Mucosa of rectum (tissue), 2 donors: ENCODE measurements at regions not wholly inside any gene's neighbourhood (a gene's known extent, or its start where the extent isn't known, plus 50 kb on each side); places are given as distances from the start of the nearest gene placed in this dataset.
"Not testable (repeated sequence)": the region's sequence is repeated elsewhere in the genome, so short reads cannot be mapped to it uniquely, and the experiment has no call there.

Source experiments
- H3K27ac ChIP-seq, 2 donors: one replicate each; pipeline ENCODE4 v1.7.0; 2013; ENCODE audit warnings: inconsistent platforms in 2 of 2, low read depth in 2 of 2, low read length in 2 of 2
- H3K27me3 ChIP-seq, 2 donors: one replicate each; pipeline ENCODE4 v1.7.0; 2013; ENCODE audit warnings: low read length in 2 of 2; ENCODE audit not compliant: control insufficient read depth in 2 of 2, insufficient read depth in 2 of 2
- H3K36me3 ChIP-seq, 2 donors: one replicate each; pipeline ENCODE4 v1.7.0; 2013; ENCODE audit warnings: low read length in 2 of 2; ENCODE audit not compliant: control insufficient read depth in 2 of 2, insufficient read depth in 2 of 2
- H3K4me1 ChIP-seq, 2 donors: one replicate each; pipeline ENCODE4 v1.7.0; 2013; ENCODE audit warnings: low read length in 2 of 2, mild to moderate bottlenecking in 1 of 2; ENCODE audit not compliant: control insufficient read depth in 2 of 2, insufficient read depth in 2 of 2
- H3K4me3 ChIP-seq, 2 donors: one replicate each; pipeline ENCODE4 v1.7.0; 2013; ENCODE audit warnings: low read length in 2 of 2
- H3K9ac ChIP-seq, 2 donors: one replicate each; pipeline ENCODE4 v1.7.0; 2013; ENCODE audit warnings: low read length in 2 of 2, low read depth in 1 of 2, mild to moderate bottlenecking in 1 of 2
- H3K9me3 ChIP-seq, 2 donors: one replicate each; pipeline ENCODE4 v1.7.0; 2013; ENCODE audit warnings: low read length in 2 of 2; ENCODE audit not compliant: control insufficient read depth in 2 of 2
- donor health status: healthy.
- donor health status: Normal muscosa, but diverticular disease.

GRCh38 chr2:175786471-175787124 lies 215.5 kb downstream of the LNPK start:
- Histone ChIP-seq H3K36me3 (no peaks in the 10 kb centered on the region), H3K4me1 (no peaks in the 10 kb centered on the region), H3K9me3 (no peaks in the 10 kb centered on the region), H3K4me3 (no peak overlapping the region), H3K27ac (no peak overlapping the region), H3K9ac (no peak overlapping the region), H3K27me3 (no peaks in the 10 kb centered on the region)

- not testable (repeated sequence) for H3K9ac ChIP-seq, H3K9me3 ChIP-seq, H3K4me1 ChIP-seq, H3K4me3 ChIP-seq, H3K27ac ChIP-seq, H3K36me3 ChIP-seq, H3K27me3 ChIP-seq
These were observed 224.7 kb downstream of the LNPK start for GRCh38 chr2:175777337-175777736.

GRCh38 chr2:175769200-175769599 lies 232.9 kb downstream of the LNPK start:
- no peaks in the 10 kb centered on the region for H3K9me3 ChIP-seq

GRCh38 chr2:175766880-175767279 lies 235.2 kb downstream of the LNPK start:
- H3K27ac ChIP-seq: no peak overlapping the region
- H3K9me3 ChIP-seq: no peaks in the 10 kb centered on the region
- H3K4me1 ChIP-seq: no peaks in the 10 kb centered on the region
- H3K4me3 ChIP-seq: no peak overlapping the region
- H3K9ac ChIP-seq: no peak overlapping the region
- no peaks in the 10 kb centered on the region for H3K36me3 ChIP-seq
- H3K27me3 ChIP-seq: no peaks in the 10 kb centered on the region

More at GRCh38 chr2:175769200-175769599, 232.9 kb downstream of the LNPK start:
- H3K27ac ChIP-seq: no peak overlapping the region
- H3K4me3 ChIP-seq: no peak overlapping the region
- H3K9ac ChIP-seq: no peak overlapping the region
- peaks cover 0 to 3% of the 10 kb centered on the region in 2 donors for H3K27me3 ChIP-seq
- no peaks in the 10 kb centered on the region for H3K36me3 ChIP-seq
- no peaks in the 10 kb centered on the region for H3K4me1 ChIP-seq

GRCh38 chr2:175755656-175756386 lies 246.2 kb downstream of the LNPK start:
- H3K4me1 ChIP-seq: no peaks in the 10 kb centered on the region
- H3K27ac ChIP-seq: no peak overlapping the region
- no peak overlapping the region for H3K9ac ChIP-seq
- no peaks in the 10 kb centered on the region for H3K27me3 ChIP-seq
- no peaks in the 10 kb centered on the region for H3K9me3 ChIP-seq
- no peaks in the 10 kb centered on the region for H3K36me3 ChIP-seq
- no peak overlapping the region for H3K4me3 ChIP-seq

- no peak overlapping the region for H3K9ac ChIP-seq
- no peak overlapping the region for H3K27ac ChIP-seq
- H3K4me1 ChIP-seq: no peaks in the 10 kb centered on the region
- H3K27me3 ChIP-seq: no peaks in the 10 kb centered on the region
- no peaks in the 10 kb centered on the region for H3K9me3 ChIP-seq
- no peaks in the 10 kb centered on the region for H3K36me3 ChIP-seq
- H3K4me3 ChIP-seq: no peak overlapping the region
These were observed 246.9 kb downstream of the LNPK start for GRCh38 chr2:175755169-175755568.

GRCh38 chr2:175750195-175750594 lies 251.9 kb downstream of the LNPK start:
- Histone ChIP-seq H3K4me1 (no peaks in the 10 kb centered on the region), H3K27me3 (no peaks in the 10 kb centered on the region), H3K36me3 (no peaks in the 10 kb centered on the region), H3K27ac (no peak overlapping the region), H3K9ac (no peak overlapping the region), H3K9me3 (no peaks in the 10 kb centered on the region), H3K4me3 (no peak overlapping the region)

- Histone ChIP-seq H3K9ac (no peak overlapping the region), H3K4me3 (no peak overlapping the region), H3K27me3 (no peaks in the 10 kb centered on the region), H3K9me3 (no peaks in the 10 kb centered on the region), H3K27ac (no peak overlapping the region), H3K36me3 (no peaks in the 10 kb centered on the region), H3K4me1 (no peaks in the 10 kb centered on the region)
These were observed 256.2 kb downstream of the LNPK start for GRCh38 chr2:175745911-175746310.

GRCh38 chr2:175744000-175744399 lies 258.1 kb downstream of the LNPK start:
- no peak overlapping the region for H3K9ac ChIP-seq
- H3K4me3 ChIP-seq: no peak overlapping the region
- H3K9me3 ChIP-seq: no peaks in the 10 kb centered on the region
- H3K4me1 ChIP-seq: no peaks in the 10 kb centered on the region
- no peaks in the 10 kb centered on the region for H3K36me3 ChIP-seq
- H3K27me3 ChIP-seq: no peaks in the 10 kb centered on the region
- H3K27ac ChIP-seq: no peak overlapping the region

GRCh38 chr2:175743011-175743410 lies 259.1 kb downstream of the LNPK start:
- H3K4me3 ChIP-seq: no peak overlapping the region
- no peaks in the 10 kb centered on the region for H3K4me1 ChIP-seq
- H3K9me3 ChIP-seq: no peaks in the 10 kb centered on the region
- no peak overlapping the region for H3K27ac ChIP-seq
- no peaks in the 10 kb centered on the region for H3K36me3 ChIP-seq
- no peaks in the 10 kb centered on the region for H3K27me3 ChIP-seq
- no peak overlapping the region for H3K9ac ChIP-seq
